ENCODE measurements at regions not wholly inside any gene's neighbourhood (a gene's known extent, or its start where the extent isn't known, plus 50 kb on each side); places are given as distances from the start of the nearest gene placed in this dataset.

- CTCF ChIA-PET, result interaction anchor here (0.6 kb wide), 1 partner anchor 139 kb away, joined by 3 read pairs; no protein-coding TSS in a partner anchor
- TF ChIP-seq ZNF223 (tag by site-specific recombination; IDR thresholded peaks at IDR 0.05), result no peak
Measured at GRCh38 chr2:145798419-145798818, 1278.5 kb upstream of the ZEB2 start.

GRCh38 chr2:145797692-145798091 lies 1277.8 kb upstream of the ZEB2 start:
- Histone ChIP-seq H3K27ac (ENCODE audit: extremely low read depth, low read depth, low read length) (no peak overlapping the region), H3K4me3 (ENCODE audit: low read depth, low read length) (no peak overlapping the region), H3K4me1 (ENCODE audit: control insufficient read depth, insufficient read depth, low read length) (no peaks in the 10 kb centered on the region), H3K9me3 (ENCODE audit: control insufficient read depth, insufficient read depth, low read depth, low read length) (no peaks in the 10 kb centered on the region), H3K36me3 (ENCODE audit: control insufficient read depth in 2 of 2, insufficient read depth in 1 of 2, low read length in 2 of 2) (no peaks in the 10 kb centered on the region)
- ChIA-PET POLR2A (no interaction called here), CTCF (no interaction called here)
- TF ChIP-seq ZNF629 (tag by site-specific recombination; IDR thresholded peaks at IDR 0.05) (no peak), ZNF585B (tag by site-specific recombination; IDR thresholded peaks at IDR 0.05) (no peak), ZNF624 (tag by site-specific recombination; IDR thresholded peaks at IDR 0.05) (no peak), ZBTB10 (tag by site-specific recombination; IDR thresholded peaks at IDR 0.05) (no peak), ZBTB48 (tag by site-specific recombination; IDR thresholded peaks at IDR 0.05) (no peak), SCRT2 (tag by site-specific recombination; IDR thresholded peaks at IDR 0.05) (no peak), ZNF2 (tag by site-specific recombination; IDR thresholded peaks at IDR 0.05) (no peak), TCF7L2 (IDR thresholded peaks at IDR 0.05; ENCODE audit: borderline replicate concordance, low read depth, low read length) (no peak), ZFP41 (tag by site-specific recombination; IDR thresholded peaks at IDR 0.05; ENCODE audit: borderline replicate concordance) (no peak), ZNF561 (tag by site-specific recombination; IDR thresholded peaks at IDR 0.05; ENCODE audit: borderline replicate concordance) (no peak), ZNF426 (tag by site-specific recombination; IDR thresholded peaks at IDR 0.05) (no peak), ZNF24 (tag by site-specific recombination; IDR thresholded peaks at IDR 0.05) (no peak), ZNF324 (tag by site-specific recombination; IDR thresholded peaks at IDR 0.05) (no peak), ZNF140 (tag by site-specific recombination; IDR thresholded peaks at IDR 0.05) (no peak)

More at GRCh38 chr2:145798419-145798818, 1278.5 kb upstream of the ZEB2 start:
- no peaks in the 10 kb centered on the region for H3K36me3 ChIP-seq (ENCODE audit: control insufficient read depth in 2 of 2, insufficient read depth in 1 of 2, low read length in 2 of 2)
- H3K9me3 ChIP-seq (ENCODE audit: control insufficient read depth, insufficient read depth, low read depth, low read length), result no peaks in the 10 kb centered on the region
- POLR2A ChIA-PET, result no interaction called here
- H3K4me3 ChIP-seq (ENCODE audit: low read depth, low read length), result no peak overlapping the region
- no peak overlapping the region for H3K27ac ChIP-seq (ENCODE audit: extremely low read depth, low read depth, low read length)
- H3K4me1 ChIP-seq (ENCODE audit: control insufficient read depth, insufficient read depth, low read length), result no peaks in the 10 kb centered on the region

- ChIA-PET CTCF (no interaction called here), POLR2A (no interaction called here)
- Histone ChIP-seq H3K27ac (ENCODE audit: extremely low read depth, low read depth, low read length) (no peak overlapping the region), H3K4me3 (ENCODE audit: low read depth, low read length) (no peak overlapping the region), H3K4me1 (ENCODE audit: control insufficient read depth, insufficient read depth, low read length) (no peaks in the 10 kb centered on the region), H3K36me3 (ENCODE audit: control insufficient read depth in 2 of 2, insufficient read depth in 1 of 2, low read length in 2 of 2) (no peaks in the 10 kb centered on the region), H3K9me3 (ENCODE audit: control insufficient read depth, insufficient read depth, low read depth, low read length) (no peaks in the 10 kb centered on the region)
- TF ChIP-seq ZNF26 (tag by site-specific recombination; IDR thresholded peaks at IDR 0.05), result no peak
- TF ChIP-seq RBAK (tag by site-specific recombination; IDR thresholded peaks at IDR 0.05), result no peak
- TF ChIP-seq ZNF138 (tag by site-specific recombination; IDR thresholded peaks at IDR 0.05; ENCODE audit: borderline replicate concordance), result no peak
- TF ChIP-seq ZNF423 (tag by site-specific recombination; IDR thresholded peaks at IDR 0.05), result no peak
- no peak for TF ChIP-seq ZNF266 (tag by site-specific recombination; IDR thresholded peaks at IDR 0.05; ENCODE audit: low read depth)
- TF ChIP-seq ZNF121 (tag by site-specific recombination; IDR thresholded peaks at IDR 0.05), result no peak
- TF ChIP-seq ZNF140 (tag by site-specific recombination; IDR thresholded peaks at IDR 0.05), result no peak
- TF ChIP-seq ZNF48 (tag by site-specific recombination; IDR thresholded peaks at IDR 0.05), result no peak
- TF ChIP-seq ZNF776 (tag by site-specific recombination; IDR thresholded peaks at IDR 0.05; ENCODE audit: borderline replicate concordance), result no peak
- TF ChIP-seq, protein P1, sequence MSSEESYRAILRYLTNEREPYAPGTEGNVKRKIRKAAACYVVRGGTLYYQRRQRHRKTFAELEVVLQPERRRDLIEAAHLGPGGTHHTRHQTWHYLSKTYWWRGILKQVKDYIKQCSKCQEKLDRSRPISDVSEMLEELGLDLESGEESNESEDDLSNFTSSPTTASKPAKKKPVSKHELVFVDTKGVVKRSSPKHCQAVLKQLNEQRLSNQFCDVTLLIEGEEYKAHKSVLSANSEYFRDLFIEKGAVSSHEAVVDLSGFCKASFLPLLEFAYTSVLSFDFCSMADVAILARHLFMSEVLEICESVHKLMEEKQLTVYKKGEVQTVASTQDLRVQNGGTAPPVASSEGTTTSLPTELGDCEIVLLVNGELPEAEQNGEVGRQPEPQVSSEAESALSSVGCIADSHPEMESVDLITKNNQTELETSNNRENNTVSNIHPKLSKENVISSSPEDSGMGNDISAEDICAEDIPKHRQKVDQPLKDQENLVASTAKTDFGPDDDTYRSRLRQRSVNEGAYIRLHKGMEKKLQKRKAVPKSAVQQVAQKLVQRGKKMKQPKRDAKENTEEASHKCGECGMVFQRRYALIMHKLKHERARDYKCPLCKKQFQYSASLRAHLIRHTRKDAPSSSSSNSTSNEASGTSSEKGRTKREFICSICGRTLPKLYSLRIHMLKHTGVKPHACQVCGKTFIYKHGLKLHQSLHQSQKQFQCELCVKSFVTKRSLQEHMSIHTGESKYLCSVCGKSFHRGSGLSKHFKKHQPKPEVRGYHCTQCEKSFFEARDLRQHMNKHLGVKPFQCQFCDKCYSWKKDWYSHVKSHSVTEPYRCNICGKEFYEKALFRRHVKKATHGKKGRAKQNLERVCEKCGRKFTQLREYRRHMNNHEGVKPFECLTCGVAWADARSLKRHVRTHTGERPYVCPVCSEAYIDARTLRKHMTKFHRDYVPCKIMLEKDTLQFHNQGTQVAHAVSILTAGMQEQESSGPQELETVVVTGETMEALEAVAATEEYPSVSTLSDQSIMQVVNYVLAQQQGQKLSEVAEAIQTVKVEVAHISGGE (tag by site-specific recombination; conservative IDR thresholded peaks at IDR 0.05; ENCODE audit: low read depth), result no peak
- TF ChIP-seq ZNF404 (tag by site-specific recombination; IDR thresholded peaks at IDR 0.05), result no peak
- no peak for TF ChIP-seq ZBTB7A (tag by site-specific recombination; IDR thresholded peaks at IDR 0.05; ENCODE audit: low read depth)
- TF ChIP-seq ZNF292 (tag by site-specific recombination; IDR thresholded peaks at IDR 0.05; ENCODE audit: borderline replicate concordance, low read depth), result no peak
Measured at GRCh38 chr2:145792745-145793144, 1272.8 kb upstream of the ZEB2 start.

Data from HEK293 (cell line).